A549 (cell line): ENCODE measurements at regions not wholly inside any gene's neighbourhood (a gene's known extent, or its start where the extent isn't known, plus 50 kb on each side); places are given as distances from the start of the nearest gene placed in this dataset.

ENCODE experiments used
- ATAC-seq, 2 experiments: fragments of 200-7000 bp in 1 of 2; fragments of >200 bp in 1 of 2; cut with Nextera tagmentation in 1 of 2; cut with Tn5 transposase in 1 of 2; 3 replicates each; pipeline versions ENCODE4 v1.8.0 to v1.9.1; 2018 to 2020; ENCODE audit warnings: mild to moderate bottlenecking in 1 of 2, moderate library complexity in 1 of 2
- CTCF ChIA-PET: fragments of 300-600 bp; sonication (Branson Sonifier 250); formaldehyde crosslinking; extraction: SDS; loops from one replicate; lab custom pipeline; 2021; ENCODE audit warnings: antibody characterized with exemption, inconsistent platforms; lab: Yijun Ruan, JAX
- POLR2A ChIA-PET: fragments of 350-600 bp; formaldehyde crosslinking; extraction: SDS; loops from one replicate; lab custom pipeline; 2021; ENCODE audit warnings: antibody characterized with exemption, inconsistent platforms; lab: Yijun Ruan, JAX
- DNase-seq, 2 experiments: peaks; one replicate each; pipeline versions ENCODE4 v3.0.0 to v3.0.0-alpha.2; 2011 to 2016; ENCODE audit warnings: low read depth in 1 of 2, low spot score in 1 of 2
- FAIRE-seq: peaks from 2 replicates; lab custom pipeline; 2011; peaks lifted over from hg19 to GRCh38; lab: Jason Lieb, UNC
- H3K27ac ChIP-seq, 2 experiments: fragments of >200 bp; sonication (Bioruptor Twin); formaldehyde crosslinking; 3 replicates each; pipeline ENCODE4 v1.5.1; 2016 to 2017
- H3K4me1 ChIP-seq: fragments of >200 bp; sonication (Bioruptor Twin); formaldehyde crosslinking; 3 replicates; pipeline ENCODE4 v1.6.1; 2016
- H3K4me2 ChIP-seq: fragments of >200 bp; sonication (Bioruptor Twin); formaldehyde crosslinking; 3 replicates; pipeline ENCODE4 v1.6.1; 2016
- H3K4me3 ChIP-seq: fragments of >200 bp; sonication (Bioruptor Twin); formaldehyde crosslinking; 3 replicates; pipeline ENCODE4 v1.5.1; 2016
- H3K9me3 ChIP-seq: fragments of >200 bp; sonication (Bioruptor Twin); formaldehyde crosslinking; 3 replicates; pipeline ENCODE4 v1.6.1; 2016
- BCL3 ChIP-seq: fragments of >200 bp; sonication (Bioruptor Twin); formaldehyde crosslinking; IDR thresholded peaks from 3 replicates; pipeline ENCODE4 v1.6.1; 2016
- CBX8 ChIP-seq: fragments of 200-600 bp; sonication (generic); IDR thresholded peaks from 2 replicates; pipeline ENCODE4 v1.6.1; 2016
- CHD2 ChIP-seq: fragments of 150-350 bp; IDR thresholded peaks from 2 replicates; pipeline ENCODE4 v1.6.1; 2014; ENCODE audit warnings: low read length; ENCODE audit not compliant: partially characterized antibody
- CTCF ChIP-seq: fragments of >200 bp; sonication (Bioruptor Twin); formaldehyde crosslinking; IDR thresholded peaks from 3 replicates; pipeline ENCODE4 v1.5.1; 2016
- E2F6 ChIP-seq: IDR thresholded peaks from 2 replicates; pipeline ENCODE4 v1.6.1; 2012; ENCODE audit warnings: low read depth, borderline replicate concordance
- EP300 ChIP-seq, 2 experiments: fragments of >200 bp; sonication (Bioruptor Twin); formaldehyde crosslinking; IDR thresholded peaks; 2 replicates in 1 of 2; 3 replicates in 1 of 2; pipeline ENCODE4 v1.6.1; 2016 to 2017
- FOXS1 ChIP-seq: fragments of 250-450 bp; sonication (Bioruptor Pico); IDR thresholded peaks from 2 replicates; pipeline ENCODE4 v1.5.0; 2020; ENCODE audit warnings: mild to moderate bottlenecking, moderate library complexity
- HES2 ChIP-seq: fragments of >200 bp; sonication (Bioruptor Twin); formaldehyde crosslinking; IDR thresholded peaks from 2 replicates; pipeline ENCODE4 v1.6.1; 2016
- HMGXB4 ChIP-seq: fragments of 250-450 bp; sonication (Bioruptor Pico); IDR thresholded peaks from 2 replicates; pipeline ENCODE4 v1.5.0; 2021; ENCODE audit warnings: mild to moderate bottlenecking, moderate library complexity, borderline replicate concordance
- HOXA7 ChIP-seq: fragments of 250-450 bp; sonication (Bioruptor Pico); IDR thresholded peaks from 2 replicates; pipeline ENCODE4 v1.5.0; 2020; ENCODE audit warnings: mild to moderate bottlenecking, moderate library complexity
- JUN ChIP-seq, 2 experiments: fragments of >200 bp; sonication (Bioruptor Twin); formaldehyde crosslinking; IDR thresholded peaks; 2 replicates in 1 of 2; 3 replicates in 1 of 2; pipeline ENCODE4 v1.6.1; 2016 to 2017
- JUNB ChIP-seq: fragments of >200 bp; sonication (Bioruptor Twin); formaldehyde crosslinking; IDR thresholded peaks from 2 replicates; pipeline ENCODE4 v1.6.1; 2016
- MAFK ChIP-seq: fragments of 450-650 bp; IDR thresholded peaks from 2 replicates; pipeline ENCODE4 v1.6.1; 2014; ENCODE audit not compliant: partially characterized antibody
- MYC ChIP-seq: IDR thresholded peaks from 2 replicates; pipeline ENCODE4 v1.6.1; 2012; ENCODE audit warnings: mild to moderate bottlenecking, inconsistent platforms, low read length, improper control_type of control experiment, borderline replicate concordance
- NFE2L2 ChIP-seq: fragments of 150-350 bp; conservative IDR thresholded peaks from 2 replicates; pipeline ENCODE4 v1.6.1; 2014; ENCODE audit warnings: low read length
- NPAS2 ChIP-seq: fragments of 250-450 bp; sonication (Bioruptor Pico); IDR thresholded peaks from 2 replicates; pipeline ENCODE4 v1.8.0; 2022; ENCODE audit warnings: mild to moderate bottlenecking, moderate library complexity, borderline replicate concordance
- NR3C1 ChIP-seq: fragments of >200 bp; sonication (Bioruptor Twin); formaldehyde crosslinking; IDR thresholded peaks from 3 replicates; pipeline ENCODE4 v1.6.1; 2017
- POLR2AphosphoS2 ChIP-seq: conservative IDR thresholded peaks from 2 replicates; pipeline ENCODE4 v1.6.1; 2012; ENCODE audit warnings: low read length, improper control_type of control experiment, inconsistent platforms
- RAD21 ChIP-seq, 2 experiments: fragments of >200 bp in 1 of 2; sonication (Bioruptor Twin) in 1 of 2; formaldehyde crosslinking in 1 of 2; IDR thresholded peaks in 1 of 2; conservative IDR thresholded peaks in 1 of 2; 2 replicates in 1 of 2; 3 replicates in 1 of 2; pipeline ENCODE4 v1.6.1; 2012 to 2018; ENCODE audit warnings: inconsistent platforms in 1 of 2
- RCOR1 ChIP-seq: fragments of 150-350 bp; IDR thresholded peaks from 2 replicates; pipeline ENCODE4 v1.6.1; 2014; ENCODE audit warnings: antibody characterized with exemption, low read length, low read depth
- SREBF2 ChIP-seq: fragments of 450-650 bp; IDR thresholded peaks from 2 replicates; pipeline ENCODE4 v1.6.1; 2014; ENCODE audit warnings: mild to moderate bottlenecking, moderate library complexity
- TP53 ChIP-seq: fragments of 250-450 bp; sonication (Bioruptor Pico); IDR thresholded peaks from 2 replicates; pipeline ENCODE4 v1.5.0; 2021; ENCODE audit warnings: mild to moderate bottlenecking, moderate library complexity
- WGBS: methylation state at CpG from one replicate; pipeline ENCODE4 v1.1.6; 2017; ENCODE audit errors: missing lambda C conversion rate; 5-methylcytosine and 5-hydroxymethylcytosine counted together

- ATAC-seq: no peak
- CTCF ChIA-PET: no interaction called here
- WGBS: 69% methylated on average over 3 of the region's 3 CpGs
- FAIRE-seq: no peak
- no peak overlapping the region for H3K27ac ChIP-seq
- no peaks in the 10 kb centered on the region for H3K4me1 ChIP-seq
- no peak overlapping the region for H3K4me2 ChIP-seq
- TF ChIP-seq HOXA7 (CRISPR knock-in tag) (no peak), FOXS1 (CRISPR knock-in tag) (no peak), CTCF (no peak), NR3C1 (no peak), RAD21 (conservative IDR thresholded peaks at IDR 0.05 in 1 of 2, IDR thresholded peaks at IDR 0.05 in 1 of 2) (no peak), NPAS2 (CRISPR knock-in tag) (no peak), RCOR1 (no peak), HMGXB4 (CRISPR knock-in tag) (no peak), CHD2 (no peak), EP300 (IDR thresholded peaks at IDR 0.05) (no peak), NFE2L2 (no peak), POLR2AphosphoS2 (no peak), HES2 (no peak), JUNB (no peak), JUN (IDR thresholded peaks at IDR 0.05) (no peak)
- TF ChIP-seq, all 56 proteins: peak for 0
- no peak overlapping the region for H3K4me3 ChIP-seq
- H3K9me3 ChIP-seq: no peaks in the 10 kb centered on the region
- POLR2A ChIA-PET: no interaction called here
- DNase-seq: no peak
Measured at GRCh38 chr4:124499261-124499660, 213.3 kb downstream of the ANKRD50 start.

GRCh38 chr4:124501576-124501975, 211.0 kb downstream of the ANKRD50 start:
- peak; percentile 73 for TF ChIP-seq MAFK
- TF ChIP-seq MYC: no peak
- TF ChIP-seq TP53: no peak
- no peak for TF ChIP-seq SREBF2
- TF ChIP-seq E2F6: no peak
- no peak for TF ChIP-seq POLR2AphosphoS2
- TF ChIP-seq HMGXB4 (CRISPR knock-in tag): no peak
- no peak for TF ChIP-seq CBX8
- no peak for TF ChIP-seq BCL3
- H3K9me3 ChIP-seq: no peaks in the 10 kb centered on the region
- ATAC-seq (no peak), DNase-seq (no peak), FAIRE-seq (no peak)
- CTCF ChIA-PET: no interaction called here
- no peak overlapping the region for H3K4me3 ChIP-seq
- no peak overlapping the region for H3K27ac ChIP-seq
- H3K4me1 ChIP-seq: no peaks in the 10 kb centered on the region
- POLR2A ChIA-PET: no interaction called here
- WGBS: 92% methylated on average over 1 of the region's 1 CpG
- no peak overlapping the region for H3K4me2 ChIP-seq
